Ovary (tissue), 7 donors: ENCODE measurements at regions not wholly inside any gene's neighbourhood (a gene's known extent, or its start where the extent isn't known, plus 50 kb on each side); places are given as distances from the start of the nearest gene placed in this dataset.
"Not testable (repeated sequence)": the region's sequence is repeated elsewhere in the genome, so short reads cannot be mapped to it uniquely, and the experiment has no call there.

Source experiments
- DNase-seq, 5 donors: peaks; one replicate each; pipeline ENCODE4 v3.0.0-alpha.2; 2019 to 2020
- H3K27ac ChIP-seq, 2 donors: fragments of 200-600 bp; one replicate each; pipeline versions ENCODE4 v1.5.1 to v1.8.0; 2019 to 2022
- H3K27me3 ChIP-seq: fragments of 200-600 bp; one replicate; pipeline ENCODE4 v1.8.0; 2022
- H3K36me3 ChIP-seq: fragments of 200-600 bp; sonication (generic); one replicate; pipeline ENCODE4 v1.5.1; 2019
- H3K4me1 ChIP-seq: one replicate; pipeline ENCODE4 v1.8.1; 2013; ENCODE audit warnings: mild to moderate bottlenecking, moderate library complexity; ENCODE audit not compliant: insufficient read depth
- H3K4me3 ChIP-seq: fragments of 200-600 bp; sonication (generic); one replicate; pipeline ENCODE4 v1.5.1; 2017
- H3K9me3 ChIP-seq, 2 donors: fragments of 200-600 bp in 1 of 2; sonication (generic) in 1 of 2; one replicate each; pipeline versions ENCODE4 v1.5.1 to v1.8.1; 2013 to 2019; ENCODE audit warnings: mild to moderate bottlenecking in 1 of 2, moderate library complexity in 1 of 2
- EP300 ChIP-seq: sonication (generic); formaldehyde crosslinking; IDR thresholded peaks from one replicate; pipeline ENCODE4 v1.6.1; 2017; ENCODE audit warnings: antibody characterized with exemption
- POLR2A ChIP-seq: fragments of 450-650 bp; IDR thresholded peaks from one replicate; pipeline ENCODE4 v1.6.1; 2017; ENCODE audit warnings: antibody characterized with exemption, mild to moderate bottlenecking, moderate library complexity
- WGBS, 3 donors: extraction: QIAGEN DNeasy Blood & Tissue Kit in 1 of 3; methylation state at CpG; one replicate each; pipeline versions ENCODE4 v1.1.5 to v1.1.7; 2013 to 2017; 5-methylcytosine and 5-hydroxymethylcytosine counted together
- intact Hi-C, 4 donors: fragments of 100-400 bp; cut with DNase I; formaldehyde crosslinking; loops; one replicate each; pipeline versions ENCODE4 v1.11.0 to v1.15.1; 2022 to 2023
- TF ChIP-seq, protein P1 (sequence below), 3 donors: fragments of 450-650 bp in 2 of 3; fragments of 200-600 bp in 1 of 3; IDR thresholded peaks; one replicate each; pipeline versions ENCODE4 v1.5.1 to v1.8.0; 2016 to 2022; ENCODE audit warnings: antibody characterized with exemption in 3 of 3, mild to moderate bottlenecking in 1 of 3
- donor health status: DM: no; HTN: no; CAD: no; lungs with moderate emphysema.
- donor health status: DM: no; HTN: no; CAD: no.
- donor health status: Bipolar disorder and iron deficiency.
- donor health status: DM: no; HTN: no; CAD: no.
- donor health status: DM: yes; HTN: yes; CAD: no.

GRCh38 chr4:137414802-137415201, 117.5 kb downstream of the PCDH18 start:
- Histone ChIP-seq H3K27me3 (no peaks in the 10 kb centered on the region), H3K36me3 (no peaks in the 10 kb centered on the region), H3K4me1 (no peaks in the 10 kb centered on the region), H3K4me3 (no peak overlapping the region), H3K9me3 (no peaks in the 10 kb centered on the region), H3K27ac (no peak overlapping the region)
- DNase-seq = no peak
- intact Hi-C loops = no loop called here
- no peak for TF ChIP-seq POLR2A
- TF ChIP-seq, protein P1, sequence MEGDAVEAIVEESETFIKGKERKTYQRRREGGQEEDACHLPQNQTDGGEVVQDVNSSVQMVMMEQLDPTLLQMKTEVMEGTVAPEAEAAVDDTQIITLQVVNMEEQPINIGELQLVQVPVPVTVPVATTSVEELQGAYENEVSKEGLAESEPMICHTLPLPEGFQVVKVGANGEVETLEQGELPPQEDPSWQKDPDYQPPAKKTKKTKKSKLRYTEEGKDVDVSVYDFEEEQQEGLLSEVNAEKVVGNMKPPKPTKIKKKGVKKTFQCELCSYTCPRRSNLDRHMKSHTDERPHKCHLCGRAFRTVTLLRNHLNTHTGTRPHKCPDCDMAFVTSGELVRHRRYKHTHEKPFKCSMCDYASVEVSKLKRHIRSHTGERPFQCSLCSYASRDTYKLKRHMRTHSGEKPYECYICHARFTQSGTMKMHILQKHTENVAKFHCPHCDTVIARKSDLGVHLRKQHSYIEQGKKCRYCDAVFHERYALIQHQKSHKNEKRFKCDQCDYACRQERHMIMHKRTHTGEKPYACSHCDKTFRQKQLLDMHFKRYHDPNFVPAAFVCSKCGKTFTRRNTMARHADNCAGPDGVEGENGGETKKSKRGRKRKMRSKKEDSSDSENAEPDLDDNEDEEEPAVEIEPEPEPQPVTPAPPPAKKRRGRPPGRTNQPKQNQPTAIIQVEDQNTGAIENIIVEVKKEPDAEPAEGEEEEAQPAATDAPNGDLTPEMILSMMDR (IDR thresholded peaks at IDR 0.05) = no peak
- no peak for TF ChIP-seq EP300
- WGBS, 3 donors = 93 to 98% (median 96%) methylated on average over 2 of the region's 2 CpGs

- H3K4me1 ChIP-seq = no peaks in the 10 kb centered on the region
- H3K27me3 ChIP-seq = no peaks in the 10 kb centered on the region
- no peak for DNase-seq
- 66 to 82% (median 78%) methylated on average over 2 of the region's 2 CpGs for WGBS, 3 donors
- H3K4me3 ChIP-seq = no peak overlapping the region
- TF ChIP-seq EP300 = no peak
- TF ChIP-seq POLR2A = no peak
- TF ChIP-seq, protein P1 (IDR thresholded peaks at IDR 0.05) = no peak
- no peaks in the 10 kb centered on the region for H3K9me3 ChIP-seq
- H3K27ac ChIP-seq = no peak overlapping the region
- no peaks in the 10 kb centered on the region for H3K36me3 ChIP-seq
- intact Hi-C loops = no loop called here
These were observed 123.6 kb downstream of the PCDH18 start for GRCh38 chr4:137408527-137409177.

DNA sequence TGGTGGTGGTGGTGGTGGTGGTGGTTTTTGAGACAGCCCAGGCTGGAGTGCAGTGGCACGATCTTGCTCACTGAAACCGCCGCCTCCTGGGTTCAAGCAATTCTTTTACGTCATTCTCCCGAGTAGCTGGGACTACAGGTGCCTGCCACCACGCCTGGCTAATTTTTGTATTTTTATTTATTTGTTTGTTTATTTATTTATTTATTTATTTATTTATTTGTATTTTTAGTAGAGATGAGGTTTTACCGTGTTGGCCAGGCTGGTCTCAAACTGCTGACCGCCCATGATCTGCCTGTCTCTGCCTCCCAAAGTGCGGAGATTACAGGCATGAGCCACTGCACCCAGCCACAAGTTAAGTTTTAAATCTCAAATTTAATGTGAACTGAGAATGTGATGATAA, 126.5 kb downstream of the PCDH18 start:
- H3K27ac ChIP-seq, H3K9me3 ChIP-seq, intact Hi-C loops, H3K4me1 ChIP-seq, H3K36me3 ChIP-seq, H3K4me3 ChIP-seq, DNase-seq, H3K27me3 ChIP-seq: not testable (repeated sequence)
- WGBS, 3 donors = 95 to 97% (median 96%) methylated on average over 9 of the region's 9 CpGs

- no peaks in the 10 kb centered on the region for H3K9me3 ChIP-seq
These were observed 138.3 kb downstream of the PCDH18 start for GRCh38 chr4:137394018-137394417.

GRCh38 chr4:137393044-137393443, 139.2 kb downstream of the PCDH18 start:
- 53 to 69% (median 69%) methylated on average over 2 of the region's 2 CpGs for WGBS, 3 donors

More at GRCh38 chr4:137394018-137394417, 138.3 kb downstream of the PCDH18 start:
- WGBS, 3 donors = 61 to 82% (median 71%) methylated on average over 1 of the region's 1 CpG
- Histone ChIP-seq H3K27ac (no peak overlapping the region), H3K4me3 (no peak overlapping the region), H3K36me3 (no peaks in the 10 kb centered on the region), H3K27me3 (no peaks in the 10 kb centered on the region), H3K4me1 (peaks cover 1% of the 10 kb centered on the region)
- intact Hi-C loops = no loop called here
- no peak for TF ChIP-seq POLR2A
- no peak for TF ChIP-seq EP300
- TF ChIP-seq, protein P1 (IDR thresholded peaks at IDR 0.05) = no peak
- DNase-seq = no peak

More at GRCh38 chr4:137393044-137393443, 139.2 kb downstream of the PCDH18 start:
- DNase-seq = no peak
- no peak overlapping the region for H3K4me3 ChIP-seq
- no peaks in the 10 kb centered on the region for H3K9me3 ChIP-seq
- no peak overlapping the region for H3K27ac ChIP-seq
- no peaks in the 10 kb centered on the region for H3K27me3 ChIP-seq
- peaks cover 1% of the 10 kb centered on the region for H3K4me1 ChIP-seq
- H3K36me3 ChIP-seq = no peaks in the 10 kb centered on the region
- TF ChIP-seq POLR2A = no peak
- TF ChIP-seq EP300 = no peak
- intact Hi-C loops = no loop called here
